ENCODE measurements at regions not wholly inside any gene's neighbourhood (a gene's known extent, or its start where the extent isn't known, plus 50 kb on each side); places are given as distances from the start of the nearest gene placed in this dataset.

GRCh38 chr13:99042521-99043250 is 64.8 kb upstream of the DOCK9 start:
- H3K36me3 ChIP-seq (ENCODE audit: insufficient read depth, low read length), result no peaks in the 10 kb centered on the region
- no peak overlapping the region for H3K4me3 ChIP-seq (ENCODE audit: low read length)
- H2AFZ ChIP-seq (ENCODE audit: low read depth, low read length), result no peak overlapping the region
- no peaks in the 10 kb centered on the region for H3K4me1 ChIP-seq (ENCODE audit: insufficient read depth, low read length)
- no peaks in the 10 kb centered on the region for H3K9me3 ChIP-seq (ENCODE audit: low read length)
- H3K27me3 ChIP-seq (ENCODE audit: insufficient read depth, low read length), result no peaks in the 10 kb centered on the region

GRCh38 chr13:99043831-99044231 is 66.0 kb upstream of the DOCK9 start:
- H2AFZ ChIP-seq (ENCODE audit: low read depth, low read length), result no peak overlapping the region
- H3K36me3 ChIP-seq (ENCODE audit: insufficient read depth, low read length), result no peaks in the 10 kb centered on the region
- no peaks in the 10 kb centered on the region for H3K9me3 ChIP-seq (ENCODE audit: low read length)
- no peak overlapping the region for H3K4me3 ChIP-seq (ENCODE audit: low read length)
- H3K27me3 ChIP-seq (ENCODE audit: insufficient read depth, low read length), result no peaks in the 10 kb centered on the region
- H3K4me1 ChIP-seq (ENCODE audit: insufficient read depth, low read length), result no peaks in the 10 kb centered on the region

GRCh38 chr13:99044764-99045163 is 66.9 kb upstream of the DOCK9 start:
- no peaks in the 10 kb centered on the region for H3K9me3 ChIP-seq (ENCODE audit: low read length)
- H3K4me3 ChIP-seq (ENCODE audit: low read length), result no peak overlapping the region
- H3K27me3 ChIP-seq (ENCODE audit: insufficient read depth, low read length), result peaks cover 3% of the 10 kb centered on the region
- H2AFZ ChIP-seq (ENCODE audit: low read depth, low read length), result no peak overlapping the region
- no peaks in the 10 kb centered on the region for H3K4me1 ChIP-seq (ENCODE audit: insufficient read depth, low read length)
- no peaks in the 10 kb centered on the region for H3K36me3 ChIP-seq (ENCODE audit: insufficient read depth, low read length)

GRCh38 chr13:99045396-99045795 is 67.5 kb upstream of the DOCK9 start:
- Histone ChIP-seq H3K36me3 (ENCODE audit: insufficient read depth, low read length) (no peaks in the 10 kb centered on the region), H2AFZ (ENCODE audit: low read depth, low read length) (no peak overlapping the region), H3K4me3 (ENCODE audit: low read length) (no peak overlapping the region), H3K4me1 (ENCODE audit: insufficient read depth, low read length) (no peaks in the 10 kb centered on the region), H3K9me3 (ENCODE audit: low read length) (no peaks in the 10 kb centered on the region), H3K27me3 (ENCODE audit: insufficient read depth, low read length) (peaks cover 3% of the 10 kb centered on the region)

- Histone ChIP-seq H3K9me3 (ENCODE audit: low read length) (no peaks in the 10 kb centered on the region), H2AFZ (ENCODE audit: low read depth, low read length) (no peak overlapping the region), H3K36me3 (ENCODE audit: insufficient read depth, low read length) (no peaks in the 10 kb centered on the region), H3K27me3 (ENCODE audit: insufficient read depth, low read length) (peaks cover 3% of the 10 kb centered on the region), H3K4me1 (ENCODE audit: insufficient read depth, low read length) (no peaks in the 10 kb centered on the region), H3K4me3 (ENCODE audit: low read length) (no peak overlapping the region)
These were observed 69.0 kb upstream of the DOCK9 start for GRCh38 chr13:99046851-99047250.

- no peaks in the 10 kb centered on the region for H3K9me3 ChIP-seq (ENCODE audit: low read length)
- no peak overlapping the region for H3K4me3 ChIP-seq (ENCODE audit: low read length)
- no peaks in the 10 kb centered on the region for H3K4me1 ChIP-seq (ENCODE audit: insufficient read depth, low read length)
- no peaks in the 10 kb centered on the region for H3K36me3 ChIP-seq (ENCODE audit: insufficient read depth, low read length)
- H3K27me3 ChIP-seq (ENCODE audit: insufficient read depth, low read length), result peaks cover 3% of the 10 kb centered on the region
- no peak overlapping the region for H2AFZ ChIP-seq (ENCODE audit: low read depth, low read length)
These were observed 73.2 kb upstream of the DOCK9 start for GRCh38 chr13:99050983-99051488.

- Histone ChIP-seq H2AFZ (ENCODE audit: low read depth, low read length) (no peak overlapping the region), H3K9me3 (ENCODE audit: low read length) (no peaks in the 10 kb centered on the region), H3K4me1 (ENCODE audit: insufficient read depth, low read length) (no peaks in the 10 kb centered on the region), H3K4me3 (ENCODE audit: low read length) (no peak overlapping the region), H3K27me3 (ENCODE audit: insufficient read depth, low read length) (peaks cover 3% of the 10 kb centered on the region), H3K36me3 (ENCODE audit: insufficient read depth, low read length) (no peaks in the 10 kb centered on the region)
These were observed 74.0 kb upstream of the DOCK9 start for GRCh38 chr13:99051768-99052455.

- Histone ChIP-seq H3K4me1 (ENCODE audit: insufficient read depth, low read length) (no peaks in the 10 kb centered on the region), H3K27me3 (ENCODE audit: insufficient read depth, low read length) (peaks cover 3% of the 10 kb centered on the region), H3K4me3 (ENCODE audit: low read length) (no peak overlapping the region), H2AFZ (ENCODE audit: low read depth, low read length) (no peak overlapping the region), H3K36me3 (ENCODE audit: insufficient read depth, low read length) (no peaks in the 10 kb centered on the region), H3K9me3 (ENCODE audit: low read length) (no peaks in the 10 kb centered on the region)
These were observed 75.9 kb upstream of the DOCK9 start for GRCh38 chr13:99053636-99054233.

GRCh38 chr13:99055281-99055680 is 77.4 kb upstream of the DOCK9 start:
- no peak overlapping the region for H2AFZ ChIP-seq (ENCODE audit: low read depth, low read length)
- no peaks in the 10 kb centered on the region for H3K27me3 ChIP-seq (ENCODE audit: insufficient read depth, low read length)
- H3K36me3 ChIP-seq (ENCODE audit: insufficient read depth, low read length), result no peaks in the 10 kb centered on the region
- H3K9me3 ChIP-seq (ENCODE audit: low read length), result no peaks in the 10 kb centered on the region
- no peaks in the 10 kb centered on the region for H3K4me1 ChIP-seq (ENCODE audit: insufficient read depth, low read length)
- no peak overlapping the region for H3K4me3 ChIP-seq (ENCODE audit: low read length)

GRCh38 chr13:99055735-99056134 is 77.9 kb upstream of the DOCK9 start:
- Histone ChIP-seq H3K27me3 (ENCODE audit: insufficient read depth, low read length) (no peaks in the 10 kb centered on the region), H2AFZ (ENCODE audit: low read depth, low read length) (no peak overlapping the region)

GRCh38 chr13:99056381-99057014 is 78.6 kb upstream of the DOCK9 start:
- Histone ChIP-seq H3K27me3 (ENCODE audit: insufficient read depth, low read length) (no peaks in the 10 kb centered on the region), H3K4me1 (ENCODE audit: insufficient read depth, low read length) (no peaks in the 10 kb centered on the region)

More at GRCh38 chr13:99055735-99056134, 77.9 kb upstream of the DOCK9 start:
- Histone ChIP-seq H3K4me3 (ENCODE audit: low read length) (no peak overlapping the region), H3K4me1 (ENCODE audit: insufficient read depth, low read length) (no peaks in the 10 kb centered on the region), H3K9me3 (ENCODE audit: low read length) (no peaks in the 10 kb centered on the region), H3K36me3 (ENCODE audit: insufficient read depth, low read length) (no peaks in the 10 kb centered on the region)

GRCh38 chr13:99057310-99057975 is 79.6 kb upstream of the DOCK9 start:
- H3K9me3 ChIP-seq (ENCODE audit: low read length), result no peaks in the 10 kb centered on the region
- no peak overlapping the region for H2AFZ ChIP-seq (ENCODE audit: low read depth, low read length)
- H3K4me1 ChIP-seq (ENCODE audit: insufficient read depth, low read length), result no peaks in the 10 kb centered on the region
- no peaks in the 10 kb centered on the region for H3K27me3 ChIP-seq (ENCODE audit: insufficient read depth, low read length)
- H3K36me3 ChIP-seq (ENCODE audit: insufficient read depth, low read length), result no peaks in the 10 kb centered on the region
- no peak overlapping the region for H3K4me3 ChIP-seq (ENCODE audit: low read length)

More at GRCh38 chr13:99056381-99057014, 78.6 kb upstream of the DOCK9 start:
- no peak overlapping the region for H2AFZ ChIP-seq (ENCODE audit: low read depth, low read length)
- no peaks in the 10 kb centered on the region for H3K9me3 ChIP-seq (ENCODE audit: low read length)
- no peak overlapping the region for H3K4me3 ChIP-seq (ENCODE audit: low read length)
- H3K36me3 ChIP-seq (ENCODE audit: insufficient read depth, low read length), result no peaks in the 10 kb centered on the region

Data from neuron (in vitro differentiated cells).